HCT116 (cell line): ENCODE measurements at regions not wholly inside any gene's neighbourhood (a gene's known extent, or its start where the extent isn't known, plus 50 kb on each side); places are given as distances from the start of the nearest gene placed in this dataset.

ENCODE experiments used
- ATAC-seq: fragments of 200-7000 bp; cut with Tn5 transposase; 2 replicates; pipeline ENCODE4 v1.9.1; 2020; ENCODE audit warnings: mild to moderate bottlenecking, moderate library complexity
- BruUV-seq: library from RNA; stranded (reverse); fragments of 400-500 nt; replicated peaks from 2 replicates; lab custom pipeline; 2021; lab: Mats Ljungman, UMichigan
- CTCF ChIA-PET: fragments of 300-600 bp; sonication (Branson Sonifier 250); formaldehyde crosslinking; loops from one replicate; lab custom pipeline; 2021; ENCODE audit warnings: antibody characterized with exemption; lab: Charles Lee
- POLR2A ChIA-PET: fragments of 300-600, 350-600 bp; sonication (Branson Sonifier 250); formaldehyde crosslinking; loops from one replicate; lab custom pipeline; 2021; ENCODE audit warnings: antibody characterized with exemption; lab: Charles Lee
- RAD21 ChIA-PET, 2 experiments: fragments of 300-600 bp; sonication (Branson Sonifier 250); formaldehyde crosslinking; loops; one replicate each; lab custom pipeline; 2023; ENCODE audit warnings: low total read pairs in 2 of 2; ENCODE audit not compliant: uncharacterized antibody in 2 of 2, unreplicated experiment in 2 of 2, low non-redundant PET in 1 of 2; lab: Charles Lee
- DNase-seq: peaks from one replicate; pipeline ENCODE4 v3.0.0-alpha.2; 2010; ENCODE audit warnings: low read depth, low spot score
- H2AFZ ChIP-seq: fragments of 200-600 bp; shearing (Covaris generic), sonication (generic); 2 replicates; pipeline ENCODE4 v1.6.1; 2017; ENCODE audit warnings: low read depth, mixed run types, mixed read lengths, antibody characterized with exemption, low read length; ENCODE audit not compliant: poor library complexity, severe bottlenecking
- H3K27ac ChIP-seq: 2 replicates; pipeline ENCODE4 v1.5.1; 2012; ENCODE audit warnings: low read depth, low read length
- H3K27me3 ChIP-seq: fragments of 200-600 bp; sonication (generic); 2 replicates; pipeline ENCODE4 v1.6.1; 2016; ENCODE audit warnings: mixed run types, low read length, mixed read lengths; ENCODE audit not compliant: insufficient read depth
- H3K36me3 ChIP-seq, 2 experiments: fragments of 200-500 bp in 1 of 2; fragments of 200-600 bp in 1 of 2; sonication (Bioruptor generic) in 1 of 2; sonication (generic) in 1 of 2; 2 replicates each; pipeline versions ENCODE4 v1.5.1 to v1.6.1; 2014 to 2016; ENCODE audit warnings: low read length in 2 of 2, inconsistent platforms in 1 of 2, mixed read lengths in 1 of 2, mixed run types in 1 of 2; ENCODE audit not compliant: insufficient read depth in 2 of 2, control insufficient read depth in 1 of 2
- H3K4me1 ChIP-seq, 2 experiments: fragments of 200-600 bp in 1 of 2; sonication (generic) in 1 of 2; 2 replicates each; pipeline versions ENCODE4 v1.5.1 to v1.6.1; 2012 to 2017; ENCODE audit warnings: low read length in 2 of 2, inconsistent platforms in 1 of 2, mild to moderate bottlenecking in 1 of 2, mixed read lengths in 1 of 2, mixed run types in 1 of 2, moderate library complexity in 1 of 2; ENCODE audit not compliant: insufficient read depth in 2 of 2, control insufficient read depth in 1 of 2
- H3K4me2 ChIP-seq: fragments of 200-600 bp; sonication (generic); 2 replicates; pipeline ENCODE4 v1.6.1; 2017; ENCODE audit warnings: mixed run types, low read length, mixed read lengths
- H3K4me3 ChIP-seq, 2 experiments: fragments of 200-600 bp in 1 of 2; sonication (generic) in 1 of 2; replicated peaks in 1 of 2; 2 replicates each; pipeline ENCODE4 v1.5.1; 2011 to 2016; ENCODE audit warnings: low read length in 2 of 2, control low read depth in 1 of 2, low read depth in 1 of 2, mild to moderate bottlenecking in 1 of 2, mixed read lengths in 1 of 2, mixed run types in 1 of 2
- H3K79me2 ChIP-seq: fragments of 200-600 bp; sonication (generic); 2 replicates; pipeline ENCODE4 v1.6.1; 2017; ENCODE audit warnings: mild to moderate bottlenecking, mixed run types, low read length, moderate library complexity, mixed read lengths; ENCODE audit not compliant: insufficient read depth
- H3K9ac ChIP-seq: fragments of 200-600 bp; sonication (generic); 2 replicates; pipeline ENCODE4 v1.6.1; 2016; ENCODE audit warnings: low read length, mixed read lengths
- H3K9me2 ChIP-seq: fragments of 200-600 bp; sonication (generic), shearing (Covaris generic); 2 replicates; pipeline ENCODE4 v1.6.1; 2017; ENCODE audit warnings: mixed run types, mild to moderate bottlenecking, moderate library complexity; ENCODE audit not compliant: insufficient read depth
- H3K9me3 ChIP-seq, 2 experiments: fragments of 200-500 bp in 1 of 2; fragments of 200-600 bp in 1 of 2; sonication (Bioruptor generic) in 1 of 2; sonication (generic) in 1 of 2; 2 replicates each; pipeline ENCODE4 v1.6.1; 2014 to 2017; ENCODE audit warnings: low read length in 2 of 2, mixed read lengths in 2 of 2, inconsistent platforms in 1 of 2, low read depth in 1 of 2, mild to moderate bottlenecking in 1 of 2, mixed run types in 1 of 2, moderate library complexity in 1 of 2; ENCODE audit not compliant: control insufficient read depth in 1 of 2, insufficient read depth in 1 of 2
- H4K20me1 ChIP-seq: fragments of 200-600 bp; sonication (generic), shearing (Covaris generic); 2 replicates; pipeline ENCODE4 v1.6.1; 2017; ENCODE audit warnings: mixed run types, mild to moderate bottlenecking, moderate library complexity; ENCODE audit not compliant: insufficient read depth
- CBX3 ChIP-seq: IDR thresholded peaks from 2 replicates; pipeline ENCODE4 v1.6.1; 2012; ENCODE audit warnings: low read depth
- EZH2phosphoT487 ChIP-seq: fragments of 200-600 bp; IDR thresholded peaks from 2 replicates; pipeline ENCODE4 v1.6.1; 2018; ENCODE audit warnings: antibody characterized with exemption, borderline replicate concordance
- FOSL1 ChIP-seq: IDR thresholded peaks from 2 replicates; pipeline ENCODE4 v1.6.1; 2012; ENCODE audit warnings: low read depth
- JUND ChIP-seq: IDR thresholded peaks from 2 replicates; pipeline ENCODE4 v1.6.1; 2012
- POLR2AphosphoS5 ChIP-seq: IDR thresholded peaks from 2 replicates; pipeline ENCODE4 v1.6.1; 2011; ENCODE audit warnings: mild to moderate bottlenecking, low read depth, low read length, moderate library complexity
- SP1 ChIP-seq: IDR thresholded peaks from 2 replicates; pipeline ENCODE4 v1.6.1; 2012; ENCODE audit warnings: low read depth
- SRF ChIP-seq: IDR thresholded peaks from 2 replicates; pipeline ENCODE4 v1.6.1; 2012; ENCODE audit warnings: low read depth
- YY1 ChIP-seq: IDR thresholded peaks from 2 replicates; pipeline ENCODE4 v1.6.1; 2011; ENCODE audit warnings: low read length, low read depth, moderate library complexity, mild to moderate bottlenecking; ENCODE audit not compliant: insufficient replicate concordance; ENCODE audit errors: extremely low read depth
- ZFX ChIP-seq: fragments of 450-650 bp; IDR thresholded peaks from 2 replicates; pipeline ENCODE4 v1.6.1; 2017
- intact Hi-C: fragments of 100-400 bp; cut with micrococcal nuclease; formaldehyde crosslinking; loops from 2 replicates; pipeline ENCODE4 v1.10.0; 2022
- TF ChIP-seq, protein P1 (sequence below): IDR thresholded peaks from 2 replicates; pipeline ENCODE4 v1.6.1; 2012; ENCODE audit warnings: low read depth
- TF ChIP-seq, protein P2 (sequence below): IDR thresholded peaks from 2 replicates; pipeline ENCODE4 v1.6.1; 2012

DNA sequence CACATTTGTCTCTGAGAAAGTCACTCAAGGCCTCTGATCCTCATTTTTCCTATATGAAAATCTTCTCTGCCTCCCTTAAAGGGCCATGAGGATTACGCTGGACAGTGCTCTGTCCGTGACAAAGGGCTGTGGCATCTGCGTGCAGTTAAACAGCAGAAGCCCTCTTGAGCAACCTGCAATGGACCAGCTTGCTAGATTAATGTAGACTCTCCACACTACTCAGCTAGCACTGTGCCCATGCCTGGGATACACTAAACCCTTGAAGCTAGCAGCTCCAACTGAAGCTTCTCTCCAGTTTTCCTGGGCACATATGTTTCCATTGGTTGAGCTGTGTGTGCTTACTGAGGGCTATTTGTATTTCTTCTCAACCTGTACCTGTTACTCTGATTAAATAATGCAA, 303.8 kb downstream of the RPLP1 start:
- RAD21 ChIA-PET: no interaction called here
- ATAC-seq: no peak
- H4K20me1 ChIP-seq: no peaks in the 10 kb centered on the region

DNA sequence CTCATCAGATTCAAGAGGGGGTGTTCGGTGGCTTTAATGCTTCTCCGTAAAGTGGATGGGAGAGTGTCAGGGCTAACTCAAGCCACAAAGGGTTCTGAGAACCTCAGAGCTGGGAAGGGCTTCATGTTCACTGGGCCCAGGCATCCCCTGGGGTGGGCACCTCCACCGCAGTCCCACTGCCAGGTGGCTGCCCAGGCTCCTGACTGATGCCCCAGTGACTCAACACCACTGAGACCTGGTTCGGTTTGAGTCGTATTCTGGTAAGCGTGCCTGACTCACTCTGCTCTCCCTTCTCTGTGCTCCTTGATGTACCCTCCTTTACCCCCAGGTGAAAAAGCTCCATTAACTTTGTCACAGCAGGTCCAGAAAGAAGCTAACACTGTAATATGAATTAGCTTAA, 304.6 kb downstream of the RPLP1 start:
- Histone ChIP-seq H3K9ac (no peak overlapping the region), H3K4me2 (no peak overlapping the region), H3K9me3 (peaks cover 3 to 6% of the 10 kb centered on the region in 2 experiments; a peak in 1 of 4 replicates), H3K27ac (no peak overlapping the region), H3K27me3 (peaks cover 8% of the 10 kb centered on the region; the same call in 1 of the 2 replicates), H2AFZ (no peak overlapping the region), H4K20me1 (no peaks in the 10 kb centered on the region), H3K36me3 (no peaks in the 10 kb centered on the region), H3K4me3 (no peak overlapping the region), H3K9me2 (no peaks in the 10 kb centered on the region), H3K4me1 (peaks cover 22 to 42% of the 10 kb centered on the region in 2 experiments), H3K79me2 (no peaks in the 10 kb centered on the region)
- DNase-seq (no peak), ATAC-seq (no peak)
- intact Hi-C loops: no loop called here
- ChIA-PET CTCF (no interaction called here), POLR2A (no interaction called here), RAD21 (no interaction called here)
- no TSS peak for BruUV-seq
- TF ChIP-seq YY1 (no peak), POLR2AphosphoS5 (no peak), JUND (no peak), SRF (no peak), ZFX (no peak), EZH2phosphoT487 (no peak), CBX3 (no peak), SP1 (no peak), FOSL1 (no peak)
- TF ChIP-seq, protein P1, sequence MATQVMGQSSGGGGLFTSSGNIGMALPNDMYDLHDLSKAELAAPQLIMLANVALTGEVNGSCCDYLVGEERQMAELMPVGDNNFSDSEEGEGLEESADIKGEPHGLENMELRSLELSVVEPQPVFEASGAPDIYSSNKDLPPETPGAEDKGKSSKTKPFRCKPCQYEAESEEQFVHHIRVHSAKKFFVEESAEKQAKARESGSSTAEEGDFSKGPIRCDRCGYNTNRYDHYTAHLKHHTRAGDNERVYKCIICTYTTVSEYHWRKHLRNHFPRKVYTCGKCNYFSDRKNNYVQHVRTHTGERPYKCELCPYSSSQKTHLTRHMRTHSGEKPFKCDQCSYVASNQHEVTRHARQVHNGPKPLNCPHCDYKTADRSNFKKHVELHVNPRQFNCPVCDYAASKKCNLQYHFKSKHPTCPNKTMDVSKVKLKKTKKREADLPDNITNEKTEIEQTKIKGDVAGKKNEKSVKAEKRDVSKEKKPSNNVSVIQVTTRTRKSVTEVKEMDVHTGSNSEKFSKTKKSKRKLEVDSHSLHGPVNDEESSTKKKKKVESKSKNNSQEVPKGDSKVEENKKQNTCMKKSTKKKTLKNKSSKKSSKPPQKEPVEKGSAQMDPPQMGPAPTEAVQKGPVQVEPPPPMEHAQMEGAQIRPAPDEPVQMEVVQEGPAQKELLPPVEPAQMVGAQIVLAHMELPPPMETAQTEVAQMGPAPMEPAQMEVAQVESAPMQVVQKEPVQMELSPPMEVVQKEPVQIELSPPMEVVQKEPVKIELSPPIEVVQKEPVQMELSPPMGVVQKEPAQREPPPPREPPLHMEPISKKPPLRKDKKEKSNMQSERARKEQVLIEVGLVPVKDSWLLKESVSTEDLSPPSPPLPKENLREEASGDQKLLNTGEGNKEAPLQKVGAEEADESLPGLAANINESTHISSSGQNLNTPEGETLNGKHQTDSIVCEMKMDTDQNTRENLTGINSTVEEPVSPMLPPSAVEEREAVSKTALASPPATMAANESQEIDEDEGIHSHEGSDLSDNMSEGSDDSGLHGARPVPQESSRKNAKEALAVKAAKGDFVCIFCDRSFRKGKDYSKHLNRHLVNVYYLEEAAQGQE: no peak
- TF ChIP-seq, protein P2, sequence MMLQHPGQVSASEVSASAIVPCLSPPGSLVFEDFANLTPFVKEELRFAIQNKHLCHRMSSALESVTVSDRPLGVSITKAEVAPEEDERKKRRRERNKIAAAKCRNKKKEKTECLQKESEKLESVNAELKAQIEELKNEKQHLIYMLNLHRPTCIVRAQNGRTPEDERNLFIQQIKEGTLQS: no peak

More for the DNA sequence above, 303.8 kb downstream of the RPLP1 start:
- Histone ChIP-seq H3K79me2 (no peaks in the 10 kb centered on the region), H3K9me2 (no peaks in the 10 kb centered on the region), H3K4me2 (no peak overlapping the region), H3K9me3 (peaks cover 3 to 6% of the 10 kb centered on the region in 2 experiments; a peak in 1 of 4 replicates), H3K9ac (no peak overlapping the region), H2AFZ (no peak overlapping the region), H3K4me3 (no peak overlapping the region), H3K27me3 (peaks cover 8% of the 10 kb centered on the region; the same call in 1 of the 2 replicates), H3K4me1 (peaks cover 18 to 38% of the 10 kb centered on the region in 2 experiments), H3K36me3 (no peaks in the 10 kb centered on the region), H3K27ac (no peak overlapping the region)
- ChIA-PET CTCF (no interaction called here), POLR2A (no interaction called here)
- TF ChIP-seq ZFX (no peak), POLR2AphosphoS5 (no peak)
- TF ChIP-seq, protein P1: no peak
- DNase-seq: no peak
- no TSS peak for BruUV-seq
- intact Hi-C loops: no loop called here
